Right atrium auricular region (tissue), 2 donors: ENCODE measurements at regions not wholly inside any gene's neighbourhood (a gene's known extent, or its start where the extent isn't known, plus 50 kb on each side); places are given as distances from the start of the nearest gene placed in this dataset.

Experiments used
- DNase-seq: peaks from one replicate; pipeline ENCODE4 v3.0.0-alpha.2; 2019; ENCODE audit warnings: low spot score
- H3K27ac ChIP-seq, 2 donors: fragments of 200-600 bp; sonication (generic); 1 replicate in 1 of 2; 2 replicates in 1 of 2; pipeline ENCODE4 v1.5.1; 2016 to 2019
- H3K27me3 ChIP-seq, 2 donors: fragments of 200-600 bp; sonication (generic); one replicate each; pipeline versions ENCODE4 v1.5.1 to v1.6.0; 2017 to 2019
- H3K36me3 ChIP-seq: fragments of 200-600 bp; sonication (generic); one replicate; pipeline ENCODE4 v1.5.1; 2016
- H3K4me1 ChIP-seq, 2 donors: fragments of 200-600 bp; sonication (generic); one replicate each; pipeline versions ENCODE4 v1.5.1 to v1.6.0; 2017 to 2019
- H3K4me3 ChIP-seq, 2 donors: fragments of 200-600 bp; sonication (generic); 1 replicate in 1 of 2; 2 replicates in 1 of 2; pipeline ENCODE4 v1.5.1; 2017 to 2019; ENCODE audit warnings: mild to moderate bottlenecking in 1 of 2, moderate library complexity in 1 of 2
- H3K9me3 ChIP-seq, 2 donors: fragments of 200-600 bp; sonication (generic); one replicate each; pipeline ENCODE4 v1.5.1; 2019
- CTCF ChIP-seq, 2 donors: fragments of 200-600 bp; sonication (generic); IDR thresholded peaks; one replicate each; pipeline ENCODE4 v1.5.1; 2019; ENCODE audit warnings: antibody characterized with exemption in 2 of 2

- no peak for DNase-seq
- peak overlapping the region in 1 of 2 donors; percentile 3 for H3K4me3 ChIP-seq
- no peak overlapping the region for H3K27ac ChIP-seq
- TF ChIP-seq CTCF (IDR thresholded peaks at IDR 0.05) = no peak
- H3K9me3 ChIP-seq = no peaks in the 10 kb centered on the region
- no peaks in the 10 kb centered on the region for H3K27me3 ChIP-seq
- no peaks in the 10 kb centered on the region for H3K36me3 ChIP-seq
- H3K4me1 ChIP-seq = peaks cover 0 to 3% of the 10 kb centered on the region in 2 donors
These were observed 67.9 kb upstream of the TENT5A start for GRCh38 chr6:81820422-81820821.

- no peaks in the 10 kb centered on the region for H3K9me3 ChIP-seq
- no peak overlapping the region for H3K27ac ChIP-seq
- TF ChIP-seq CTCF (IDR thresholded peaks at IDR 0.05) = no peak
- no peaks in the 10 kb centered on the region for H3K36me3 ChIP-seq
- peaks cover 0 to 3% of the 10 kb centered on the region in 2 donors for H3K4me1 ChIP-seq
- H3K27me3 ChIP-seq = no peaks in the 10 kb centered on the region
- no peak for DNase-seq
- H3K4me3 ChIP-seq = no peak overlapping the region
These were observed 67.3 kb upstream of the TENT5A start for GRCh38 chr6:81819767-81820166.

GRCh38 chr6:81818901-81819361 is 66.5 kb upstream of the TENT5A start:
- Histone ChIP-seq H3K27ac (no peak overlapping the region), H3K9me3 (no peaks in the 10 kb centered on the region), H3K27me3 (no peaks in the 10 kb centered on the region), H3K36me3 (no peaks in the 10 kb centered on the region), H3K4me1 (peaks cover 0 to 3% of the 10 kb centered on the region in 2 donors), H3K4me3 (no peak overlapping the region)
- TF ChIP-seq CTCF (IDR thresholded peaks at IDR 0.05) = no peak
- no peak for DNase-seq

GRCh38 chr6:81816380-81816779 is 63.9 kb upstream of the TENT5A start:
- Histone ChIP-seq H3K4me3 (no peak overlapping the region), H3K27me3 (no peaks in the 10 kb centered on the region), H3K27ac (no peak overlapping the region), H3K9me3 (no peaks in the 10 kb centered on the region), H3K4me1 (peaks cover 0 to 3% of the 10 kb centered on the region in 2 donors), H3K36me3 (no peaks in the 10 kb centered on the region)
- no peak for DNase-seq
- no peak for TF ChIP-seq CTCF (IDR thresholded peaks at IDR 0.05)

- Histone ChIP-seq H3K27me3 (no peaks in the 10 kb centered on the region), H3K9me3 (no peaks in the 10 kb centered on the region), H3K4me3 (no peak overlapping the region), H3K4me1 (peaks cover 0 to 6% of the 10 kb centered on the region in 2 donors), H3K36me3 (no peaks in the 10 kb centered on the region), H3K27ac (no peak overlapping the region)
- no peak for TF ChIP-seq CTCF (IDR thresholded peaks at IDR 0.05)
- no peak for DNase-seq
These were observed 62.0 kb upstream of the TENT5A start for GRCh38 chr6:81814370-81815076.

- no peak for TF ChIP-seq CTCF (IDR thresholded peaks at IDR 0.05)
- H3K27me3 ChIP-seq = no peaks in the 10 kb centered on the region
- H3K4me1 ChIP-seq = peaks cover 0 to 9% of the 10 kb centered on the region in 2 donors
- no peak overlapping the region for H3K27ac ChIP-seq
- no peaks in the 10 kb centered on the region for H3K9me3 ChIP-seq
- no peaks in the 10 kb centered on the region for H3K36me3 ChIP-seq
- no peak for DNase-seq
- no peak overlapping the region for H3K4me3 ChIP-seq
These were observed 60.8 kb upstream of the TENT5A start for GRCh38 chr6:81813305-81813704.
